ENCODE measurements at regions not wholly inside any gene's neighbourhood (a gene's known extent, or its start where the extent isn't known, plus 50 kb on each side); places are given as distances from the start of the nearest gene placed in this dataset.

DNA sequence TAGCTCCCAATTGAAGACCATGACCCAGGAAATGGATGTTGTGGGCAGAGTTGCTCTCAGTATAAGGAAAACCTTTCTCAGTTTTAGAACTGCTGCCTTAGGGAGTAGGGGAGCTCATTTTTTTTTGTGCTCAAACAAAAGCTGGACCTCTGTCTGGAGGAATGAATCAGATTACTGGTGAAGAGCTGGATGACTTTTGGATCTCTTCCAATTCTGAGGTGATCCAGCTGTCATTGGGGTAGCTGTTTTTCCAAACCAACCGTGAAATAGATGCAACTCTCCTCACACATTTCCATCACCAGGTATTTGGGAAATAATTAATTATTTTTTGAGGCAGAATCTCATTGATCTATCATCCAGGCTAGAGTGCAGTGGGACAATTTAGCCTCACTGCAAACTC lies 251.3 kb upstream of the PLET1 start:
- DNase-seq (ENCODE audit: low read depth): no peak
- H3K4me3 ChIP-seq (ENCODE audit: control insufficient read depth, low read depth, low read length): no peak overlapping the region
- TF ChIP-seq, protein P1, sequence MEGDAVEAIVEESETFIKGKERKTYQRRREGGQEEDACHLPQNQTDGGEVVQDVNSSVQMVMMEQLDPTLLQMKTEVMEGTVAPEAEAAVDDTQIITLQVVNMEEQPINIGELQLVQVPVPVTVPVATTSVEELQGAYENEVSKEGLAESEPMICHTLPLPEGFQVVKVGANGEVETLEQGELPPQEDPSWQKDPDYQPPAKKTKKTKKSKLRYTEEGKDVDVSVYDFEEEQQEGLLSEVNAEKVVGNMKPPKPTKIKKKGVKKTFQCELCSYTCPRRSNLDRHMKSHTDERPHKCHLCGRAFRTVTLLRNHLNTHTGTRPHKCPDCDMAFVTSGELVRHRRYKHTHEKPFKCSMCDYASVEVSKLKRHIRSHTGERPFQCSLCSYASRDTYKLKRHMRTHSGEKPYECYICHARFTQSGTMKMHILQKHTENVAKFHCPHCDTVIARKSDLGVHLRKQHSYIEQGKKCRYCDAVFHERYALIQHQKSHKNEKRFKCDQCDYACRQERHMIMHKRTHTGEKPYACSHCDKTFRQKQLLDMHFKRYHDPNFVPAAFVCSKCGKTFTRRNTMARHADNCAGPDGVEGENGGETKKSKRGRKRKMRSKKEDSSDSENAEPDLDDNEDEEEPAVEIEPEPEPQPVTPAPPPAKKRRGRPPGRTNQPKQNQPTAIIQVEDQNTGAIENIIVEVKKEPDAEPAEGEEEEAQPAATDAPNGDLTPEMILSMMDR (IDR thresholded peaks at IDR 0.05; ENCODE audit: control insufficient read depth, insufficient read depth, low read depth, low read length, missing control alignments): no peak

- DNase-seq (ENCODE audit: low read depth): no peak
- TF ChIP-seq, protein P1 (IDR thresholded peaks at IDR 0.05; ENCODE audit: control insufficient read depth, insufficient read depth, low read depth, low read length, missing control alignments): no peak
- no peak overlapping the region for H3K4me3 ChIP-seq (ENCODE audit: control insufficient read depth, low read depth, low read length)
Measured at GRCh38 chr11:112513417-112513816, 252.8 kb upstream of the PLET1 start.

- no peak overlapping the region for H3K4me3 ChIP-seq (ENCODE audit: control insufficient read depth, low read depth, low read length)
- DNase-seq (ENCODE audit: low read depth): no peak
- TF ChIP-seq, protein P1 (IDR thresholded peaks at IDR 0.05; ENCODE audit: control insufficient read depth, insufficient read depth, low read depth, low read length, missing control alignments): no peak
Measured at GRCh38 chr11:112514011-112514740, 253.5 kb upstream of the PLET1 start.

GRCh38 chr11:112516261-112516660 lies 255.6 kb upstream of the PLET1 start:
- no peak for DNase-seq (ENCODE audit: low read depth)
- no peak overlapping the region for H3K4me3 ChIP-seq (ENCODE audit: control insufficient read depth, low read depth, low read length)
- TF ChIP-seq, protein P1 (IDR thresholded peaks at IDR 0.05; ENCODE audit: control insufficient read depth, insufficient read depth, low read depth, low read length, missing control alignments): no peak

- no peak overlapping the region for H3K4me3 ChIP-seq (ENCODE audit: control insufficient read depth, low read depth, low read length)
- DNase-seq (ENCODE audit: low read depth): no peak
- TF ChIP-seq, protein P1 (IDR thresholded peaks at IDR 0.05; ENCODE audit: control insufficient read depth, insufficient read depth, low read depth, low read length, missing control alignments): no peak
Measured at GRCh38 chr11:112516755-112517154, 256.1 kb upstream of the PLET1 start.

- DNase-seq (ENCODE audit: low read depth): no peak
- no peak overlapping the region for H3K4me3 ChIP-seq (ENCODE audit: control insufficient read depth, low read depth, low read length)
- TF ChIP-seq, protein P1 (IDR thresholded peaks at IDR 0.05; ENCODE audit: control insufficient read depth, insufficient read depth, low read depth, low read length, missing control alignments): no peak
Measured at GRCh38 chr11:112518371-112518770, 257.7 kb upstream of the PLET1 start.
